ENCODE measurements at regions not wholly inside any gene's neighbourhood (a gene's known extent, or its start where the extent isn't known, plus 50 kb on each side); places are given as distances from the start of the nearest gene placed in this dataset.

DNA sequence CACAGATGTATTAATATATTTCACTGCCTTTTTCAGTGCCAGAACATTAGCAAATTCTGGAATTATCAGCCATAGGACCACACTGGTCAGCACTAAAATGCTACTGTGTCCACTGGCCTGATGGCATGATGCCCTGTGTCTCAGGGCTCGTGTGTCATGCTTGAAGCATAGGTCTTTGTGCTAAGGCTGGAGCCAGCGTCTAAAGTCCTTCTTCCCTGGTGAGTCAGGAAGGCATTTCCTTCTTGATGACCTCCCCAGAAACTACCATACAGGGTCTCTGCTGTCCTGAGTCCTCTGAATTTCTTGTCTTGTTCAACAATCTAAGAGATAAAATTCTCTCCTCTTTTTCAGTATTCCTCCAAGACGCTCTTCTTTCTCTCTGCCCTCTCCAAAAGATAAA lies 489.9 kb downstream of the PSAT1 start:
- TF ChIP-seq GATA3 (IDR thresholded peaks at IDR 0.05; ENCODE audit: low read depth, low read length) (no peak), GATA2 (IDR thresholded peaks at IDR 0.05; ENCODE audit: low read depth, low read length) (no peak)

DNA sequence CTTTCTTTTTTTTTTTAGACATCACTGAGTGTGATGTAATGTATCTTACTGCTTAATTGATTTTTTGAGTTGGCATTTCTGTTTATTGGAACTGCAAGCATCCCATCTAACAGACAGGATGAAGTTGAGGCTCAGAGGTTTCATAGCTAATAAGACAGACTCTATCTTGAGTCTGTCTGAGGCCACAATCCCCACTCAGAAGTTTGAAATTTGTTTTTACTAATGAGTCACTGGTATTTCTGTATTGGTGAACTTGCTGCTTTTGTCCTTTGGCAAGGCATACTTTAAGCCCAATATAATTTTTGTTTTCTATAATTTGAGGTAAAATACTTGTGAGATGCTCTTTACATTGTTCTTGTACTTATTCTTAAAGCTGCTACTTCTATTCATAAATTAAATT lies 491.2 kb downstream of the PSAT1 start:
- TF ChIP-seq GATA3 (IDR thresholded peaks at IDR 0.05; ENCODE audit: low read depth, low read length) (no peak), GATA2 (IDR thresholded peaks at IDR 0.05; ENCODE audit: low read depth, low read length) (no peak)

DNA sequence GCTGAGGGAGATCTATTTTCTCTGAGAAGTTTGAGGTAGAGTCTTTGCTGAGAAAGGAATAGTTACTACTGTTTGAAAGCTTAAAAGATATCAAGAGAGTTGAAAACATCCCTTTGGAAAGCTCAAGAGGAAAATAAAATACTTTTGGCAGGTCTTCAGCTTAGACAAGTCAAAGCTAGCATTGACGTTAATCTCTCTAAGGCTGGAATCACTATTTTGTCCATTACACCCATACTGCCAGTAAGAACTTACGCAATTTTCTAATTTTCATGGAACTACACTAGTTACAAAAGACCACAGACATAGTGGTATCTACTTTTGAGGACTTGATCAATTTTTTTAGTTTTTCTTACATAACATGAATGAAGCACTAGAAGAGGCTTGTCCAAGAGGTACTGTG lies 494.9 kb downstream of the PSAT1 start:
- no peak for TF ChIP-seq GATA3 (IDR thresholded peaks at IDR 0.05; ENCODE audit: low read depth, low read length)
- no peak for TF ChIP-seq GATA2 (IDR thresholded peaks at IDR 0.05; ENCODE audit: low read depth, low read length)

DNA sequence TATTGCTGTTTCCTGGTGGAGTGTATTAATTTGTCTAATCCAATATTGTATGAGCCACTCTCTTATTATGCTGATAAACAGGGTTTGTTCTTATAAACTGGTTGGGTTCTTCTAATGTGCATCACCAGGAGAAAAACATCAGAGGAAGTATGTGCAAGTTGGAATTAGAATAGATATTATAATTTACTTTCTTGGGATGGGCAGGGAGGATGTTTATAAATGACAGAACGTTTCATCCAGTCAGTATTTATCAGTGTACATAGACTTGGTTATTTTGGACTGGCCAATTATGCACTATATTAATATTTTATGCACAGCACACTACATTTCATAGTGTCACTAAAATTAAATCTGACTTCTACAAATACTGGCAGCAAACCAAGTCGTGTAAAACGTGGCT lies 495.8 kb downstream of the PSAT1 start:
- TF ChIP-seq GATA2 (IDR thresholded peaks at IDR 0.05; ENCODE audit: low read depth, low read length) (no peak), GATA3 (IDR thresholded peaks at IDR 0.05; ENCODE audit: low read depth, low read length) (no peak)

GRCh38 chr9:78805771-78806170 lies 508.8 kb downstream of the PSAT1 start:
- no peak for TF ChIP-seq GATA2 (IDR thresholded peaks at IDR 0.05; ENCODE audit: low read depth, low read length)

DNA sequence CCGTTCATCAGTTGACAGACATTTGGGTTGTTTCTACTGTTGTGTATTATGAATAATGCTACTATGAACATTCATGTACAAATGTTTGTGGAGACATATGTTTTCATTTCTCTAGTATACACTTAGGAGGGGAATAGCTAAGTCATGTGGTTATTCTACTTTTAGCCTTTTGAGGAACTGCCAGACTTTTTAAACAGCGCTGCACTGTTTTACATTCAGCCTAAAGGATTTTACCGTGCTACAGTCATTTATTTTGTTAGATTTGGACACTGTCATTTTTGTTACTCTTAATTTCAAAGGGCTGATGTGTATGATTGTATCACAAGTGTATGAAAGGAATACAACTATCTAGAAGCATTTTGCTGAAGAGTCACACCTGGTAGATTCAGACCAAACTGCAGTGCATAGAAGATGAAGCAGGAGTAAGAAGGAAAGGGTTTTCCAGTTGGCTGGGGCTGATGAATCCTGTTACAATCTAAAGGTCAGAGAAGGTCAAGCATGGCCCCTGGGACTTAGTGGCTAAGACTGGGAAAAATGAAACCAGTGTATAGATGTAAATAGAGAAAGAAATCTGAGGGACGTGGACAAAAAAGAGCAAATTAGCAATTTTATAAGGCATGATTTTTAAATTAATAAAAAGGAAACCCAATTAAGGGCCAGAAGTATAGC lies 509.7 kb downstream of the PSAT1 start:
- TF ChIP-seq GATA3 (IDR thresholded peaks at IDR 0.05; ENCODE audit: low read depth, low read length), result no peak
- no peak for TF ChIP-seq GATA2 (IDR thresholded peaks at IDR 0.05; ENCODE audit: low read depth, low read length)

DNA sequence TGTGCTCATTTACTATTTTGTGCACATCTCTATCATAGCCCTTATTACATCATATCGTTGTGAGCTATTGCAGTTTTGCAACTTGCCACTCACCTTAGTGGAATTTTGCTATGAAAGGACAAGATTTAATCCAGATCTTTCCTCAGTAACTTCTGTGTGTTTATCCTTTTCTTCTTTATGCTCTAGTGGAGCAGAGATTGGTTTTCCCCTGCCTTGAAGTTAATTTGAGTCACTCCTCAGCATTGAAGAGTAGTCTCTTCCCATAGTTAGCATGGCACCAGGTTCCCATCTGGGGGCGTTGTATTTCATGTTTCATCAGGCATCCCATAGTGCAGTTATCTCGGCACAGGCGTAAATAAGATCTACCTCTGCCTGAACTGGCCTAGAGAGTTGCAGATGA lies 510.4 kb downstream of the PSAT1 start:
- no peak for TF ChIP-seq GATA2 (IDR thresholded peaks at IDR 0.05; ENCODE audit: low read depth, low read length)
- TF ChIP-seq GATA3 (IDR thresholded peaks at IDR 0.05; ENCODE audit: low read depth, low read length), result no peak

- TF ChIP-seq GATA2 (IDR thresholded peaks at IDR 0.05; ENCODE audit: low read depth, low read length) (no peak), GATA3 (IDR thresholded peaks at IDR 0.05; ENCODE audit: low read depth, low read length) (no peak)
Measured at GRCh38 chr9:78808048-78808447, 511.1 kb downstream of the PSAT1 start.

- TF ChIP-seq GATA3 (IDR thresholded peaks at IDR 0.05; ENCODE audit: low read depth, low read length), result no peak
- no peak for TF ChIP-seq GATA2 (IDR thresholded peaks at IDR 0.05; ENCODE audit: low read depth, low read length)
Measured at GRCh38 chr9:78811622-78812276, 514.8 kb downstream of the PSAT1 start.

- TF ChIP-seq GATA3 (IDR thresholded peaks at IDR 0.05; ENCODE audit: low read depth, low read length) (no peak), GATA2 (IDR thresholded peaks at IDR 0.05; ENCODE audit: low read depth, low read length) (no peak)
Measured at GRCh38 chr9:78812665-78813064, 515.7 kb downstream of the PSAT1 start.

GRCh38 chr9:78813602-78814180 lies 516.8 kb downstream of the PSAT1 start:
- TF ChIP-seq GATA3 (IDR thresholded peaks at IDR 0.05; ENCODE audit: low read depth, low read length) (no peak), GATA2 (IDR thresholded peaks at IDR 0.05; ENCODE audit: low read depth, low read length) (no peak)

GRCh38 chr9:78821126-78821822 lies 524.3 kb downstream of the PSAT1 start:
- TF ChIP-seq GATA2 (IDR thresholded peaks at IDR 0.05; ENCODE audit: low read depth, low read length), result no peak
- no peak for TF ChIP-seq GATA3 (IDR thresholded peaks at IDR 0.05; ENCODE audit: low read depth, low read length)

- TF ChIP-seq GATA3 (IDR thresholded peaks at IDR 0.05; ENCODE audit: low read depth, low read length) (no peak), GATA2 (IDR thresholded peaks at IDR 0.05; ENCODE audit: low read depth, low read length) (no peak)
Measured at GRCh38 chr9:78826527-78826926, 529.6 kb downstream of the PSAT1 start.

DNA sequence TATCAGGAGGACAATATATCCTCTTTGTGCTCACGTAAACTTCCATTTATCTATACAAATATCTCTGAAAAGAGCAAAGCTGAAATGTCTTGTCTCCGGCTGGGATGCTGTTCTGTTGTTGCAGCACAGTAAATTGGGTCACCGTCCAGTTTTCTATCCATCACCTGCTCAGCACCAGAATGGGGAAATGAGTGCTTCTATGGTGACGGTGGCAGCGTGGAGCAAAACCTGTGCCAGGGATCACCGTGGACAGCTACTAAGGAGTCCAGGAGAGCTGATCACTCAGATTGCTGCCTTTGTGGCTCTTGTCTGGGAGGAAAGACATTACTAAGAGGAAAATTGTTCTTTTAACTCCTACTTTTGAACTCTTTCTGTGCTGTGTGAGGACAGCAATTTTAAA lies 531.6 kb downstream of the PSAT1 start:
- TF ChIP-seq GATA3 (IDR thresholded peaks at IDR 0.05; ENCODE audit: low read depth, low read length) (no peak), GATA2 (IDR thresholded peaks at IDR 0.05; ENCODE audit: low read depth, low read length) (no peak)

DNA sequence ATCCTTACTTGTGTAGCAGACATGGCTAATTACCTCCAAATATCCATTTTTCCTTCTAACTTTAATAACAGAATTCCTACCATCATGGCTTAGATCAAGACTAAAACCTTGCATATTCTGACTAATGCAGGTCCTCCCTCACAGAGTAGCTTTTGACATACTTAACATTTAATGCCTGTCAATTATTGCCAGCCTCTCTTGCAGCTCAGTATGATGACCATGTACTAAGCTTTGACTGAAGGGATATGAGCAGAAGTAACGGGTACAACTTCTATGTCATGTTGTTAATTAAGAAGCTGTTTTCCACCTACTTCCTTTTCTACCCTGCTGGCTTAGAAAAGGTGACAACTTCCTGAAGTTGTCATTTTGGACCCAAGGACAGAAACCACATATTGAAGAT lies 533.4 kb downstream of the PSAT1 start:
- no peak for TF ChIP-seq GATA2 (IDR thresholded peaks at IDR 0.05; ENCODE audit: low read depth, low read length)
- TF ChIP-seq GATA3 (IDR thresholded peaks at IDR 0.05; ENCODE audit: low read depth, low read length), result no peak

All from SH-SY5Y (cell line).